HEK293 (cell line): ENCODE measurements at regions not wholly inside any gene's neighbourhood (a gene's known extent, or its start where the extent isn't known, plus 50 kb on each side); places are given as distances from the start of the nearest gene placed in this dataset.

Experiments used
- CTCF ChIA-PET: fragments of 350-600 bp; formaldehyde crosslinking; extraction: SDS; loops from one replicate; lab custom pipeline; 2021; ENCODE audit warnings: antibody characterized with exemption; lab: Yijun Ruan, JAX
- POLR2A ChIA-PET: fragments of 300-600 bp; formaldehyde crosslinking; extraction: SDS; loops from one replicate; lab custom pipeline; 2020; ENCODE audit warnings: antibody characterized with exemption, inconsistent platforms; lab: Yijun Ruan, JAX
- H3K27ac ChIP-seq: fragments of 200-500 bp; sonication (Bioruptor generic); 2 replicates; pipeline ENCODE4 v1.5.1; 2014; ENCODE audit warnings: low read depth, low read length, control low read depth, inconsistent platforms; ENCODE audit errors: extremely low read depth
- H3K36me3 ChIP-seq, 2 experiments: fragments of 200-500 bp in 1 of 2; sonication (Bioruptor generic) in 1 of 2; 1 replicate in 1 of 2; 2 replicates in 1 of 2; pipeline ENCODE4 v1.5.1; 2014 to 2017; ENCODE audit warnings: inconsistent platforms in 2 of 2, low read length in 2 of 2; ENCODE audit not compliant: control insufficient read depth in 2 of 2, insufficient read depth in 1 of 2
- H3K4me1 ChIP-seq: fragments of 200-500 bp; sonication (Bioruptor generic); 2 replicates; pipeline ENCODE4 v1.5.1; 2014; ENCODE audit warnings: mild to moderate bottlenecking, low read length, inconsistent platforms; ENCODE audit not compliant: control insufficient read depth, insufficient read depth
- H3K4me3 ChIP-seq: 2 replicates; pipeline ENCODE4 v1.5.1; 2011; ENCODE audit warnings: low read depth, mild to moderate bottlenecking, control low read depth, low read length, moderate library complexity
- H3K9me3 ChIP-seq: fragments of 200-500 bp; sonication (Bioruptor generic); 2 replicates; pipeline ENCODE4 v1.5.1; 2014; ENCODE audit warnings: low read depth, low read length, inconsistent platforms; ENCODE audit not compliant: control insufficient read depth, insufficient read depth
- MZF1 ChIP-seq: fragments of 450-650 bp; formaldehyde crosslinking; IDR thresholded peaks from 2 replicates; pipeline ENCODE4 v1.5.1; 2017; ENCODE audit warnings: missing biosample characterization, missing genetic modification characterization, borderline replicate concordance
- SETDB1 ChIP-seq: IDR thresholded peaks from one replicate; pipeline ENCODE4 v1.6.1; 2017; ENCODE audit warnings: mild to moderate bottlenecking, low read length, moderate library complexity, mixed read lengths; ENCODE audit not compliant: insufficient read length
- ZBTB1 ChIP-seq: fragments of 450-650 bp; formaldehyde crosslinking; IDR thresholded peaks from 2 replicates; pipeline ENCODE4 v1.5.1; 2016; ENCODE audit warnings: missing biosample characterization, missing genetic modification characterization
- ZBTB7A ChIP-seq: fragments of 450-650 bp; formaldehyde crosslinking; IDR thresholded peaks from 2 replicates; pipeline ENCODE4 v1.5.1; 2016; ENCODE audit warnings: low read depth, missing biosample characterization, missing genetic modification characterization
- ZNF132 ChIP-seq: fragments of 450-650 bp; formaldehyde crosslinking; IDR thresholded peaks from 2 replicates; pipeline ENCODE4 v1.5.1; 2017; ENCODE audit warnings: missing biosample characterization, missing genetic modification characterization, borderline replicate concordance
- ZNF18 ChIP-seq: fragments of 450-650 bp; formaldehyde crosslinking; IDR thresholded peaks from 2 replicates; pipeline ENCODE4 v1.5.1; 2016; ENCODE audit warnings: missing biosample characterization, missing genetic modification characterization
- ZNF292 ChIP-seq: fragments of 450-650 bp; formaldehyde crosslinking; IDR thresholded peaks from 2 replicates; pipeline ENCODE4 v1.5.1; 2016; ENCODE audit warnings: low read depth, missing biosample characterization, missing genetic modification characterization, borderline replicate concordance
- ZNF391 ChIP-seq: fragments of 450-650 bp; formaldehyde crosslinking; IDR thresholded peaks from 2 replicates; pipeline ENCODE4 v1.5.1; 2016; ENCODE audit warnings: low read depth, missing biosample characterization, missing genetic modification characterization, borderline replicate concordance
- ZNF416 ChIP-seq: fragments of 450-650 bp; formaldehyde crosslinking; IDR thresholded peaks from 2 replicates; pipeline ENCODE4 v1.5.1; 2016; ENCODE audit warnings: missing biosample characterization, missing genetic modification characterization
- ZNF433 ChIP-seq: fragments of 450-650 bp; formaldehyde crosslinking; IDR thresholded peaks from 2 replicates; pipeline ENCODE4 v1.5.1; 2016; ENCODE audit warnings: missing biosample characterization, missing genetic modification characterization, low read depth
- ZNF501 ChIP-seq: fragments of 450-650 bp; formaldehyde crosslinking; IDR thresholded peaks from 2 replicates; pipeline ENCODE4 v1.5.1; 2016; ENCODE audit warnings: missing biosample characterization, missing genetic modification characterization
- ZNF626 ChIP-seq: fragments of 450-650 bp; sonication (Bioruptor Pico); formaldehyde crosslinking; IDR thresholded peaks from 2 replicates; pipeline ENCODE4 v1.5.1; 2018; ENCODE audit warnings: missing biosample characterization, missing genetic modification characterization, inconsistent platforms
- ZNF707 ChIP-seq: fragments of 450-650 bp; formaldehyde crosslinking; IDR thresholded peaks from 2 replicates; pipeline ENCODE4 v1.5.1; 2016; ENCODE audit warnings: missing biosample characterization, missing genetic modification characterization
- ZNF777 ChIP-seq: fragments of 450-650 bp; formaldehyde crosslinking; IDR thresholded peaks from 2 replicates; pipeline ENCODE4 v1.5.1; 2017; ENCODE audit warnings: missing biosample characterization, missing genetic modification characterization, borderline replicate concordance
- TF ChIP-seq, protein P1 (sequence below): fragments of 450-650 bp; IDR thresholded peaks from 2 replicates; pipeline ENCODE4 v1.5.1; 2018; ENCODE audit warnings: missing biosample characterization, missing genetic modification characterization
- TF ChIP-seq, protein P2 (sequence below): fragments of 450-650 bp; formaldehyde crosslinking; IDR thresholded peaks from 2 replicates; pipeline ENCODE4 v1.5.1; 2016; ENCODE audit warnings: missing biosample characterization, missing genetic modification characterization

GRCh38 chr7:131957338-131958020 is 401.1 kb upstream of the PODXL start (continued):
- TF ChIP-seq ZNF626 (tag by site-specific recombination) (no peak), ZNF292 (tag by site-specific recombination) (no peak), ZNF707 (tag by site-specific recombination) (no peak), ZNF433 (tag by site-specific recombination) (no peak), MZF1 (no peak), ZNF391 (tag by site-specific recombination) (no peak)
- TF ChIP-seq, protein P1, sequence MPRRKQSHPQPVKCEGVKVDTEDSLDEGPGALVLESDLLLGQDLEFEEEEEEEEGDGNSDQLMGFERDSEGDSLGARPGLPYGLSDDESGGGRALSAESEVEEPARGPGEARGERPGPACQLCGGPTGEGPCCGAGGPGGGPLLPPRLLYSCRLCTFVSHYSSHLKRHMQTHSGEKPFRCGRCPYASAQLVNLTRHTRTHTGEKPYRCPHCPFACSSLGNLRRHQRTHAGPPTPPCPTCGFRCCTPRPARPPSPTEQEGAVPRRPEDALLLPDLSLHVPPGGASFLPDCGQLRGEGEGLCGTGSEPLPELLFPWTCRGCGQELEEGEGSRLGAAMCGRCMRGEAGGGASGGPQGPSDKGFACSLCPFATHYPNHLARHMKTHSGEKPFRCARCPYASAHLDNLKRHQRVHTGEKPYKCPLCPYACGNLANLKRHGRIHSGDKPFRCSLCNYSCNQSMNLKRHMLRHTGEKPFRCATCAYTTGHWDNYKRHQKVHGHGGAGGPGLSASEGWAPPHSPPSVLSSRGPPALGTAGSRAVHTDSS = no peak
- TF ChIP-seq, protein P2, sequence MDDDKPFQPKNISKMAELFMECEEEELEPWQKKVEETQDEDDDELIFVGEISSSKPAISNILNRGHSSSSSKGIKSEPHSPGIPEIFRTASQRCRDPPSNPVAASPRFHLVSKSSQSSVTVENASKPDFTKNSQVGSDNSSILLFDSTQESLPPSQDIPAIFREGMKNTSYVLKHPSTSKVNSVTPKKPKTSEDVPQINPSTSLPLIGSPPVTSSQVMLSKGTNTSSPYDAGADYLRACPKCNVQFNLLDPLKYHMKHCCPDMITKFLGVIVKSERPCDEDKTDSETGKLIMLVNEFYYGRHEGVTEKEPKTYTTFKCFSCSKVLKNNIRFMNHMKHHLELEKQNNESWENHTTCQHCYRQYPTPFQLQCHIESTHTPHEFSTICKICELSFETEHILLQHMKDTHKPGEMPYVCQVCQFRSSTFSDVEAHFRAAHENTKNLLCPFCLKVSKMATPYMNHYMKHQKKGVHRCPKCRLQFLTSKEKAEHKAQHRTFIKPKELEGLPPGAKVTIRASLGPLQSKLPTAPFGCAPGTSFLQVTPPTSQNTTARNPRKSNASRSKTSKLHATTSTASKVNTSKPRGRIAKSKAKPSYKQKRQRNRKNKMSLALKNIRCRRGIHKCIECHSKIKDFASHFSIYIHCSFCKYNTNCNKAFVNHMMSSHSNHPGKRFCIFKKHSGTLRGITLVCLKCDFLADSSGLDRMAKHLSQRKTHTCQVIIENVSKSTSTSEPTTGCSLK = no peak

DNA sequence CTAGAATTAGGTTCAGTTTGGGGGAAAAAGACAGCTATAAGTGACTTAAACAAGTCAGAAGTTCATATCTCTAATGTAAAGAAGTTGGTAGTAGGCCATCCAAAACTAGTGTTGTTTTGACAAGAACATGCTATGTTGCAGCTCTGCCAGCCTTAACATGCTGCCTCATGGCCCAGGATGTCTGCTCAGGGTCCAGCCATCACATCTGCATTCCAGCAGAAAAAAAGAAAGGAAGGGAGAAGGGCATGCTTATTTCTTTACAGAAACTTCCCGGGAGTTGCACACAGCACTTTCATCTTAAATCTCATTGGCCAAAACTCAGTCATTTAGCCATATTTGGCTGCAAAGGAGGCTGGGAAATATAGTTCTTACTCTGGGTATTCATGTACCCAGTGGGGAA is 400.4 kb upstream of the PODXL start:
- Histone ChIP-seq H3K4me1 (no peaks in the 10 kb centered on the region), H3K36me3 (no peaks in the 10 kb centered on the region), H3K4me3 (no peak overlapping the region), H3K9me3 (no peaks in the 10 kb centered on the region), H3K27ac (no peak overlapping the region)
- POLR2A ChIA-PET = no interaction called here
- CTCF ChIA-PET = no interaction called here
- TF ChIP-seq ZNF777 (no peak), ZBTB7A (no peak), SETDB1 (peak; percentile 32), ZBTB1 (tag by site-specific recombination) (no peak), ZNF132 (tag by site-specific recombination) (no peak), ZNF501 (no peak)

- H3K4me3 ChIP-seq = no peak overlapping the region
- ChIA-PET CTCF (interaction anchor here (1.1 kb wide), 1 partner anchor 97 kb away, joined by 3 read pairs; no protein-coding TSS in a partner anchor), POLR2A (no interaction called here)
Observed at GRCh38 chr7:131955679-131956078, 399.3 kb upstream of the PODXL start.

More at GRCh38 chr7:131955679-131956078, 399.3 kb upstream of the PODXL start:
- no peaks in the 10 kb centered on the region for H3K9me3 ChIP-seq
- no peaks in the 10 kb centered on the region for H3K4me1 ChIP-seq
- no peak overlapping the region for H3K27ac ChIP-seq
- TF ChIP-seq ZNF18 (tag by site-specific recombination) (no peak), ZNF416 (tag by site-specific recombination) (no peak)
- TF ChIP-seq, all 188 proteins: peak for 0
- H3K36me3 ChIP-seq = no peaks in the 10 kb centered on the region
